Astrocyte (in vitro differentiated cells and primary cell): ENCODE measurements at regions not wholly inside any gene's neighbourhood (a gene's known extent, or its start where the extent isn't known, plus 50 kb on each side); places are given as distances from the start of the nearest gene placed in this dataset.

ENCODE experiments used
- EZH2 ChIP-seq: IDR thresholded peaks from 2 replicates; pipeline ENCODE4 v1.6.1; 2012; ENCODE audit warnings: mild to moderate bottlenecking, low read length, inconsistent platforms; ENCODE audit not compliant: insufficient read depth
- TF ChIP-seq, protein P1 (sequence below): IDR thresholded peaks from 2 replicates; pipeline ENCODE4 v1.5.1; 2011; ENCODE audit warnings: low read depth, mild to moderate bottlenecking, inconsistent platforms, low read length, moderate library complexity; ENCODE audit not compliant: insufficient read depth

DNA sequence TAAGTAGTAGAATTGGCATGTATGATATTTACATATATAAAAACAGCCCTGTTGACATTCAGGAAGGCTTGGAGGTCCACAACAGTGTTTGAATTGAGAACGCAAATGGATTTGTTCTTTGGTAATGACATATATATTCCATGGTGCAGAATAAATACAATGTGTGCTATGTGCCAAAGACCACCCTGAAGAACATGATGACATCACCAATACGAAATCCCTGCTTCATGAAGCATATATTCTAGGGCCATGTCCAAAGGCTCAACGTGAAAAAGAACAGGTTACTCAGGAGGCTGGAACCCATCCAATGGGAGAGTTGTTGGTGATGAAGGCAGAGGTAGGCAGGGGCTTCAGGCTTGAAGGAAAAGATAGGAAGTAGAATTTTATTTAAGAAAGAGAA is 423.9 kb upstream of the MAF start:
- TF ChIP-seq, protein P1, sequence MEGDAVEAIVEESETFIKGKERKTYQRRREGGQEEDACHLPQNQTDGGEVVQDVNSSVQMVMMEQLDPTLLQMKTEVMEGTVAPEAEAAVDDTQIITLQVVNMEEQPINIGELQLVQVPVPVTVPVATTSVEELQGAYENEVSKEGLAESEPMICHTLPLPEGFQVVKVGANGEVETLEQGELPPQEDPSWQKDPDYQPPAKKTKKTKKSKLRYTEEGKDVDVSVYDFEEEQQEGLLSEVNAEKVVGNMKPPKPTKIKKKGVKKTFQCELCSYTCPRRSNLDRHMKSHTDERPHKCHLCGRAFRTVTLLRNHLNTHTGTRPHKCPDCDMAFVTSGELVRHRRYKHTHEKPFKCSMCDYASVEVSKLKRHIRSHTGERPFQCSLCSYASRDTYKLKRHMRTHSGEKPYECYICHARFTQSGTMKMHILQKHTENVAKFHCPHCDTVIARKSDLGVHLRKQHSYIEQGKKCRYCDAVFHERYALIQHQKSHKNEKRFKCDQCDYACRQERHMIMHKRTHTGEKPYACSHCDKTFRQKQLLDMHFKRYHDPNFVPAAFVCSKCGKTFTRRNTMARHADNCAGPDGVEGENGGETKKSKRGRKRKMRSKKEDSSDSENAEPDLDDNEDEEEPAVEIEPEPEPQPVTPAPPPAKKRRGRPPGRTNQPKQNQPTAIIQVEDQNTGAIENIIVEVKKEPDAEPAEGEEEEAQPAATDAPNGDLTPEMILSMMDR: no peak
- TF ChIP-seq EZH2: no peak
